PC-3 (cell line): ENCODE measurements at regions not wholly inside any gene's neighbourhood (a gene's known extent, or its start where the extent isn't known, plus 50 kb on each side); places are given as distances from the start of the nearest gene placed in this dataset.

Source experiments
- ATAC-seq: fragments of 200-7000 bp; cut with Tn5 transposase; 2 replicates; pipeline ENCODE4 v1.9.1; 2020; ENCODE audit warnings: mild to moderate bottlenecking, moderate library complexity
- BruUV-seq: library from RNA; stranded (reverse); fragments of 400-500 nt; replicated peaks from 2 replicates; lab custom pipeline; 2021; lab: Mats Ljungman, UMichigan
- CTCF ChIA-PET: fragments of 300-600 bp; sonication (Branson Sonifier 250); formaldehyde crosslinking; loops from one replicate; lab custom pipeline; 2022; ENCODE audit warnings: antibody characterized with exemption; lab: Charles Lee
- POLR2A ChIA-PET: fragments of 300-600 bp; sonication (Branson Sonifier 250); formaldehyde crosslinking; loops from one replicate; lab custom pipeline; 2022; ENCODE audit warnings: antibody characterized with exemption; ENCODE audit not compliant: unreplicated experiment; lab: Charles Lee
- DNase-seq: peaks from one replicate; pipeline ENCODE4 v3.0.0-alpha.2; 2015
- H2AFZ ChIP-seq: fragments of 300-600 bp; sonication (generic); 2 replicates; pipeline ENCODE4 v1.6.0; 2016; ENCODE audit warnings: antibody characterized with exemption, low read length
- H3F3A ChIP-seq: fragments of 300-600 bp; sonication (generic); one replicate; pipeline ENCODE4 v1.6.0; 2017; ENCODE audit warnings: antibody characterized with exemption, low read length, control low read depth, mild to moderate bottlenecking; ENCODE audit not compliant: unreplicated experiment
- H3K27ac ChIP-seq: fragments of 300-600 bp; sonication (generic); 2 replicates; pipeline ENCODE4 v1.5.1; 2016; ENCODE audit warnings: mild to moderate bottlenecking, low read length
- H3K27me3 ChIP-seq: fragments of 300-600 bp; sonication (generic); 2 replicates; pipeline ENCODE4 v1.6.1; 2016; ENCODE audit warnings: low read length, mixed read lengths
- H3K36me3 ChIP-seq: fragments of 300-600 bp; sonication (generic); 2 replicates; pipeline ENCODE4 v1.6.1; 2016; ENCODE audit warnings: low read depth, mixed run types, low read length, mixed read lengths
- H3K4me1 ChIP-seq: fragments of 300-600 bp; sonication (generic); 2 replicates; pipeline ENCODE4 v1.5.1; 2016; ENCODE audit warnings: low read length; ENCODE audit not compliant: insufficient read depth
- H3K4me2 ChIP-seq: fragments of 300-600 bp; sonication (generic); 2 replicates; pipeline ENCODE4 v1.6.0; 2016; ENCODE audit warnings: low read length
- H3K4me3 ChIP-seq: fragments of 300-600 bp; sonication (generic); 2 replicates; pipeline ENCODE4 v1.5.1; 2016; ENCODE audit warnings: mild to moderate bottlenecking, low read length, mixed read lengths
- H3K79me2 ChIP-seq: fragments of 300-600 bp; sonication (generic); 2 replicates; pipeline ENCODE4 v1.6.1; 2017; ENCODE audit warnings: low read length, mixed read lengths
- H3K9ac ChIP-seq: fragments of 300-600 bp; sonication (generic); 2 replicates; pipeline ENCODE4 v1.6.0; 2016; ENCODE audit warnings: mild to moderate bottlenecking, low read length
- H3K9me2 ChIP-seq: fragments of 300-600 bp; sonication (generic); replicated peaks from 2 replicates; pipeline ENCODE4 v1.6.1; 2016; ENCODE audit warnings: mixed run types, low read length, mixed read lengths
- H3K9me3 ChIP-seq: fragments of 300-600 bp; sonication (generic); 2 replicates; pipeline ENCODE4 v1.6.1; 2016; ENCODE audit warnings: low read length, mixed read lengths
- H4K20me1 ChIP-seq: fragments of 300-600 bp; sonication (generic); 2 replicates; pipeline ENCODE4 v1.6.1; 2016; ENCODE audit warnings: low read length, mixed read lengths
- CTCF ChIP-seq: fragments of 300-600 bp; sonication (generic); conservative IDR thresholded peaks from 2 replicates; pipeline ENCODE4 v1.5.1; 2017; ENCODE audit warnings: antibody characterized with exemption, low read depth, mild to moderate bottlenecking, low read length
- EZH2 ChIP-seq: fragments of 300-600 bp; sonication (generic); IDR thresholded peaks from one replicate; pipeline ENCODE4 v1.6.1; 2017; ENCODE audit warnings: antibody characterized with exemption, mild to moderate bottlenecking, low read length; ENCODE audit not compliant: unreplicated experiment
- EZH2phosphoT487 ChIP-seq: fragments of 300-600 bp; sonication (generic); IDR thresholded peaks from 2 replicates; pipeline ENCODE4 v1.6.1; 2018; ENCODE audit warnings: mild to moderate bottlenecking, antibody characterized with exemption, low read length, borderline replicate concordance
- intact Hi-C: fragments of 100-400 bp; cut with micrococcal nuclease; formaldehyde crosslinking; loops from 2 replicates; pipeline ENCODE4 v1.9.0; 2023

- Histone ChIP-seq H3K27me3 (peaks cover 50% of the 10 kb centered on the region), H3K36me3 (no peaks in the 10 kb centered on the region), H3K9ac (no peak overlapping the region), H3K9me2 (no peaks in the 10 kb centered on the region), H3K27ac (no peak overlapping the region), H3K4me1 (no peaks in the 10 kb centered on the region), H4K20me1 (no peaks in the 10 kb centered on the region), H3F3A (no peaks in the 10 kb centered on the region), H3K79me2 (no peaks in the 10 kb centered on the region), H3K9me3 (no peaks in the 10 kb centered on the region), H3K4me2 (no peak overlapping the region), H3K4me3 (no peak overlapping the region), H2AFZ (no peak overlapping the region)
- intact Hi-C loops, result no loop called here
- DNase-seq (no peak), ATAC-seq (no peak)
- ChIA-PET CTCF (no interaction called here), POLR2A (no interaction called here)
- BruUV-seq, result no TSS peak
- TF ChIP-seq EZH2phosphoT487 (no peak), EZH2 (no peak)
Observed at GRCh38 chr2:102986826-102987490, 225.1 kb downstream of the TMEM182 start.

GRCh38 chr2:102992607-102993006, 230.8 kb downstream of the TMEM182 start:
- ChIA-PET CTCF (no interaction called here), POLR2A (no interaction called here)
- Histone ChIP-seq H3K9ac (no peak overlapping the region), H3K27me3 (peaks cover 51% of the 10 kb centered on the region), H3F3A (no peaks in the 10 kb centered on the region), H3K27ac (no peak overlapping the region), H3K9me3 (no peaks in the 10 kb centered on the region), H2AFZ (no peak overlapping the region), H4K20me1 (no peaks in the 10 kb centered on the region), H3K4me2 (no peak overlapping the region), H3K4me1 (no peaks in the 10 kb centered on the region), H3K9me2 (no peaks in the 10 kb centered on the region), H3K36me3 (no peaks in the 10 kb centered on the region), H3K79me2 (no peaks in the 10 kb centered on the region), H3K4me3 (no peak overlapping the region)
- TF ChIP-seq EZH2phosphoT487 (no peak), CTCF (no peak), EZH2 (no peak)
- ATAC-seq (no peak), DNase-seq (no peak)
- no TSS peak for BruUV-seq
- intact Hi-C loops, result no loop called here

- DNase-seq (no peak), ATAC-seq (no peak)
- TF ChIP-seq CTCF, result no peak
- TF ChIP-seq EZH2phosphoT487, result no peak
- TF ChIP-seq EZH2, result no peak
- no peaks in the 10 kb centered on the region for H3K9me2 ChIP-seq
- H3K4me1 ChIP-seq, result no peaks in the 10 kb centered on the region
- H2AFZ ChIP-seq, result no peak overlapping the region
- ChIA-PET CTCF (no interaction called here), POLR2A (no interaction called here)
- H3K36me3 ChIP-seq, result no peaks in the 10 kb centered on the region
- H3F3A ChIP-seq, result no peaks in the 10 kb centered on the region
- intact Hi-C loops, result no loop called here
- no TSS peak for BruUV-seq
- no peak overlapping the region for H3K4me2 ChIP-seq
- no peak overlapping the region for H3K4me3 ChIP-seq
- H3K79me2 ChIP-seq, result no peaks in the 10 kb centered on the region
- H3K27me3 ChIP-seq, result peaks cover 52% of the 10 kb centered on the region
- no peak overlapping the region for H3K27ac ChIP-seq
- no peak overlapping the region for H3K9ac ChIP-seq
- no peaks in the 10 kb centered on the region for H4K20me1 ChIP-seq
- no peaks in the 10 kb centered on the region for H3K9me3 ChIP-seq
Observed at GRCh38 chr2:102999958-103000357, 238.1 kb downstream of the TMEM182 start.
